ENCODE measurements at regions not wholly inside any gene's neighbourhood (a gene's known extent, or its start where the extent isn't known, plus 50 kb on each side); places are given as distances from the start of the nearest gene placed in this dataset.

GRCh38 chr18:6638447-6638846 is 91.1 kb upstream of the ARHGAP28 start:
- WGBS, 2 donors: 30 to 38% methylated on average over 5 of the region's 5 CpGs
- Histone ChIP-seq H3K36me3 (replicated peaks in 1 of 2; ENCODE audit: insufficient read depth in 1 of 2, low read depth in 2 of 2) (no peaks in the 10 kb centered on the region), H3K9me3 (no peaks in the 10 kb centered on the region), H3K27me3 (no peaks in the 10 kb centered on the region), H3K4me3 (no peak overlapping the region), H3K27ac (no peak overlapping the region), H3K4me1 (peaks cover 14% of the 10 kb centered on the region)
- no peak for TF ChIP-seq POLR2A (IDR thresholded peaks at IDR 0.05)
- TF ChIP-seq, protein P1, sequence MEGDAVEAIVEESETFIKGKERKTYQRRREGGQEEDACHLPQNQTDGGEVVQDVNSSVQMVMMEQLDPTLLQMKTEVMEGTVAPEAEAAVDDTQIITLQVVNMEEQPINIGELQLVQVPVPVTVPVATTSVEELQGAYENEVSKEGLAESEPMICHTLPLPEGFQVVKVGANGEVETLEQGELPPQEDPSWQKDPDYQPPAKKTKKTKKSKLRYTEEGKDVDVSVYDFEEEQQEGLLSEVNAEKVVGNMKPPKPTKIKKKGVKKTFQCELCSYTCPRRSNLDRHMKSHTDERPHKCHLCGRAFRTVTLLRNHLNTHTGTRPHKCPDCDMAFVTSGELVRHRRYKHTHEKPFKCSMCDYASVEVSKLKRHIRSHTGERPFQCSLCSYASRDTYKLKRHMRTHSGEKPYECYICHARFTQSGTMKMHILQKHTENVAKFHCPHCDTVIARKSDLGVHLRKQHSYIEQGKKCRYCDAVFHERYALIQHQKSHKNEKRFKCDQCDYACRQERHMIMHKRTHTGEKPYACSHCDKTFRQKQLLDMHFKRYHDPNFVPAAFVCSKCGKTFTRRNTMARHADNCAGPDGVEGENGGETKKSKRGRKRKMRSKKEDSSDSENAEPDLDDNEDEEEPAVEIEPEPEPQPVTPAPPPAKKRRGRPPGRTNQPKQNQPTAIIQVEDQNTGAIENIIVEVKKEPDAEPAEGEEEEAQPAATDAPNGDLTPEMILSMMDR (IDR thresholded peaks at IDR 0.05): no peak
- ATAC-seq: peak; percentile 77
- intact Hi-C loops (cut with DNase I): no loop called here
- DNase-seq: peak in 1 of 4 donors; percentile 29

DNA sequence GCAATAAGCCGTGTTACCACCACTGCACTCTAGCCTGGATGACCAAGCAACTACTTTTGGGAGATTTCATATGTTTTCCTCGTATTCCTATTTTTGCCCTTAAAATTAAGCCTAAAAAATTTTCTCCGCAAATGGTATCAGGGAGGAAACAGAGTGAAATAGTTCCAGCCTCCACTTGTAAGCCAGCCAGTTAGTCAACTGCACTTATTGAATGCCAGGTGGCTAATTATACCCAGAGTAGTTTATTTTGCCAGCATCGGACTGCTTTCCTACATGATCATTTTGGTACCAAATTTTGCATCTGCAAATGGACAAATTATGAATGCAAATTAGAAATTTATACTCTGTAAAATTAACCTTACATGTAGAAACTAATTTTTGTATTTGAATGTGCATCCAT is 90.2 kb upstream of the ARHGAP28 start:
- peaks cover 14% of the 10 kb centered on the region for H3K4me1 ChIP-seq
- no peak for DNase-seq
- 64 to 69% methylated on average over 4 of the region's 4 CpGs for WGBS, 2 donors
- H3K4me3 ChIP-seq: no peak overlapping the region
- H3K9me3 ChIP-seq: no peaks in the 10 kb centered on the region
- H3K27ac ChIP-seq: no peak overlapping the region
- TF ChIP-seq, protein P1 (IDR thresholded peaks at IDR 0.05): no peak
- TF ChIP-seq POLR2A (IDR thresholded peaks at IDR 0.05): no peak
- no peaks in the 10 kb centered on the region for H3K27me3 ChIP-seq
- ATAC-seq: no peak
- intact Hi-C loops (cut with DNase I): no loop called here
- H3K36me3 ChIP-seq (replicated peaks in 1 of 2; ENCODE audit: insufficient read depth in 1 of 2, low read depth in 2 of 2): no peaks in the 10 kb centered on the region

- Histone ChIP-seq H3K36me3 (replicated peaks in 1 of 2; ENCODE audit: insufficient read depth in 1 of 2, low read depth in 2 of 2) (no peaks in the 10 kb centered on the region), H3K4me3 (no peak overlapping the region), H3K27me3 (no peaks in the 10 kb centered on the region), H3K4me1 (peaks cover 9% of the 10 kb centered on the region), H3K27ac (no peak overlapping the region), H3K9me3 (no peaks in the 10 kb centered on the region)
- DNase-seq (no peak), ATAC-seq (no peak)
- WGBS, 2 donors: 71 to 73% methylated on average over 10 of the region's 10 CpGs
- no peak for TF ChIP-seq POLR2A (IDR thresholded peaks at IDR 0.05)
- TF ChIP-seq, protein P1 (IDR thresholded peaks at IDR 0.05): no peak
- intact Hi-C loops (cut with DNase I): no loop called here
Measured at GRCh38 chr18:6644836-6645627, 84.5 kb upstream of the ARHGAP28 start.

DNA sequence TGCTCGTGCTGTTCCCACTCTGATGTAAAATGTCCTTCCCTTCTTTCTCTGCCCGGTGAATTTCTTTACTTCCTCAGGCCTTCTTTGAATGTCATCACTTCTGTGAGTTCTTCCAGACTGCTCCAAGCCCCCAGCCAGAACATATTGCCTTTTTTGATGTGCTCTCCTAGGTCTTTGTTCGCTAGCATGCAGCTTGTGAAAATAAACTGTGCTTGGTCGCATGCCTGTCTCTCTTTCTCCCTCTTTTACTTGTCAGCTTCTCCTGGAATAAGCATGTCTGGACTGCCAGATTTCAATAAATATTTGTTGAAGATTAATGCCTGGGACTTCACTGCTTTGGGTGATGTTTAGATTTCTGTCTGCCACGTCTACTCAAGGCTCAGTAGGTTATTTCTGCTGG is 82.7 kb upstream of the ARHGAP28 start:
- intact Hi-C loops (cut with DNase I): no loop called here
- Histone ChIP-seq H3K27ac (no peak overlapping the region), H3K9me3 (no peaks in the 10 kb centered on the region), H3K36me3 (replicated peaks in 1 of 2; ENCODE audit: insufficient read depth in 1 of 2, low read depth in 2 of 2) (no peaks in the 10 kb centered on the region), H3K4me3 (no peak overlapping the region), H3K4me1 (peaks cover 24% of the 10 kb centered on the region), H3K27me3 (no peaks in the 10 kb centered on the region)
- DNase-seq: no peak
- no peak for TF ChIP-seq POLR2A (IDR thresholded peaks at IDR 0.05)
- TF ChIP-seq, protein P1 (IDR thresholded peaks at IDR 0.05): no peak
- no peak for ATAC-seq
- 49 to 57% methylated on average over 5 of the region's 5 CpGs for WGBS, 2 donors

DNA sequence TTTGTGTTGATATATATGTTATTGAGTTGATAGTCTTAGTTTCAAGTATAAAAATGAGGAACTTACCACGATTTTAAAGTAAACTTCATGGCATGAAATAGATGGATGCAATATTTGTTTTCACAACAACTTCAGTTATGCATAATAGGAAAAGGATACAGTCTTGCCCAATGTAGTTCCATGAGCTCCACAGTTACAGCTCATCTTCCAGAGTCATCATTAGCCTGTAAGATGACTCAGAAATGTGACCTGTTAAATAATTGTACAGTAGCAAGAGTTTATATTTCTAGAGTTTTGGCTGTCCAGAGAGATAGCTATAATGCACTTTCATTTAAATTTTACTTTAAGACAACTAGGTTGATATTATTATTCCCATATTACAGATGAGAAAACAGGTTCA is 80.9 kb upstream of the ARHGAP28 start:
- Histone ChIP-seq H3K36me3 (replicated peaks in 1 of 2; ENCODE audit: insufficient read depth in 1 of 2, low read depth in 2 of 2) (no peaks in the 10 kb centered on the region), H3K4me3 (no peak overlapping the region), H3K9me3 (no peaks in the 10 kb centered on the region), H3K27me3 (no peaks in the 10 kb centered on the region), H3K4me1 (peaks cover 29% of the 10 kb centered on the region), H3K27ac (no peak overlapping the region)
- intact Hi-C loops (cut with DNase I): no loop called here
- ATAC-seq (no peak), DNase-seq (no peak)
- 62 to 81% methylated on average over 1 of the region's 1 CpG for WGBS, 2 donors
- TF ChIP-seq POLR2A (IDR thresholded peaks at IDR 0.05): no peak
- TF ChIP-seq, protein P1 (IDR thresholded peaks at IDR 0.05): no peak
